Breast epithelium (tissue), 3 donors: ENCODE measurements at regions not wholly inside any gene's neighbourhood (a gene's known extent, or its start where the extent isn't known, plus 50 kb on each side); places are given as distances from the start of the nearest gene placed in this dataset.

Experiments
- CTCF ChIP-seq, 3 donors: fragments of 450-650 bp; IDR thresholded peaks; one replicate each; pipeline ENCODE4 v1.5.1; 2016 to 2017; ENCODE audit warnings: antibody characterized with exemption in 3 of 3, mild to moderate bottlenecking in 3 of 3, moderate library complexity in 3 of 3
- POLR2A ChIP-seq: fragments of 450-650 bp; IDR thresholded peaks from one replicate; pipeline ENCODE4 v1.6.1; 2016; ENCODE audit warnings: antibody characterized with exemption, mild to moderate bottlenecking, moderate library complexity
- POLR2AphosphoS5 ChIP-seq, 3 donors: sonication (generic); formaldehyde crosslinking; IDR thresholded peaks; one replicate each; pipeline ENCODE4 v1.6.1; 2017; ENCODE audit warnings: antibody characterized with exemption in 3 of 3

GRCh38 chr10:52474265-52474664, 160.2 kb downstream of the DKK1 start:
- no peak for TF ChIP-seq CTCF (IDR thresholded peaks at IDR 0.05)
- no peak for TF ChIP-seq POLR2A
- no peak for TF ChIP-seq POLR2AphosphoS5 (IDR thresholded peaks at IDR 0.05)
